ENCODE measurements at regions not wholly inside any gene's neighbourhood (a gene's known extent, or its start where the extent isn't known, plus 50 kb on each side); places are given as distances from the start of the nearest gene placed in this dataset.

GRCh38 chr7:13822678-13823077 lies 166.8 kb downstream of the ETV1 start:
- FAIRE-seq: no peak

GRCh38 chr7:13826752-13827151 lies 162.7 kb downstream of the ETV1 start:
- no peak for FAIRE-seq

GRCh38 chr7:13827716-13828115 lies 161.8 kb downstream of the ETV1 start:
- FAIRE-seq: no peak

DNA sequence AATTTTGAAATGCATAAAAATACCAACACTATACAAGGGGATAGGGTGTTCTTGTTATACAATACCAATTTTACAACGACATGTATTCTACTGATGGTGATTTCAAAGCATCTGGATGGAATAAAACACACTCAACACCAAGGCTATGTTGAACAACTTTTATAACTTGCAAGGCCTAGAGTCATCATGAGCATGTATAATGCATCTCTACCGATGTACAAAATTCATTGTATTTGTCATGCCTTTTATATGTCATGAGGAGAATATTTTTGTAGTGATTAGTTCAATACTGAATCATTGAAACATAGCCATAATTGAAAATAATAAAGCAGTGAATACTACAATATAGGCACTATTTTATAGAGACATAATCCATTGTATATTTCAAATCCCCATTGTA lies 160.2 kb downstream of the ETV1 start:
- FAIRE-seq: no peak

DNA sequence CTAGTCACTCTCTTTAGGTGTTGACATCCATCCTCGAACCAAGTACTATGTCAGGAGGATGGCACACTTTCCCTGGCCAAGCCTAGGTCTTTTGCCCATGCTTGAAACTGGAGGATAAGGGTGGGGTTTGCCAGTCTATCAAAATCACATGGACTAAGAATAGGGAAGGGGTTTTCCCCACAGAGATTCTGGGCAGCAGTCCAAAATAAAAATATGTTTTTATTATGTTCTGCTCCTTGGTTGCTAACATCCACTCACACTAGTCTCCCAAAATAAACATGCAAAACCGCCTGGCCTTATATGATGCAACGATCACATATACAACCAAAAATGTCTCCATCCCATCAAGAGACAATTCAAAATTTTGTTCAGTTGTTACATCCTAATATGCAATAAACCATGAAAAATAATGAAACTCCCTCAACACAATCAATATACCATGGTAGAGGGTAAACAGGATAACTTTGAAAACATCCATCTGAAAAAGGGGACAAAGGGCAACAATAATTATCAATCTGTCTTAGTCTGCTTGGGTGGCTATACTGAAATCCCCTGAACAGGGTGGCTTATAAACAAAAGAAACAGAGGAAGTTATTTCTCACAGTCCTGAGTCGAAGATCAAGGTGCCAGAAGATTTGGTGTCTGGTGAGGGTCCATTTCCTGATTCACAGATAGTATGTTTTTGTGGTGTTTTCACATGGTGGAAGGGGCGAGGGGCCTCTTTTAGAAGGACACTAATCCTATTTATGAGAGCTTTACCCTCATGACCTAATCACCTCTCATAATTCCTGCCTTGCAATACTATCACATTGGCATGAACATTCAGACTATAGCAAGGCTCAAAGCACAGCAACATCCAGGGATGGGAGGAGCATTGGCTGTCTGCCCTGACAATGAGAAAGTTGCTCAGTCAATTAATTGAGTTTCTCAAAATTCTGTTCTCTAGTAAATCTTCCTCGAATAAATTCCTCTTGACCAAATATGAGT lies 159.3 kb downstream of the ETV1 start:
- no peak for FAIRE-seq

GRCh38 chr7:13832346-13832745 lies 157.1 kb downstream of the ETV1 start:
- peak; percentile 25 for FAIRE-seq

DNA sequence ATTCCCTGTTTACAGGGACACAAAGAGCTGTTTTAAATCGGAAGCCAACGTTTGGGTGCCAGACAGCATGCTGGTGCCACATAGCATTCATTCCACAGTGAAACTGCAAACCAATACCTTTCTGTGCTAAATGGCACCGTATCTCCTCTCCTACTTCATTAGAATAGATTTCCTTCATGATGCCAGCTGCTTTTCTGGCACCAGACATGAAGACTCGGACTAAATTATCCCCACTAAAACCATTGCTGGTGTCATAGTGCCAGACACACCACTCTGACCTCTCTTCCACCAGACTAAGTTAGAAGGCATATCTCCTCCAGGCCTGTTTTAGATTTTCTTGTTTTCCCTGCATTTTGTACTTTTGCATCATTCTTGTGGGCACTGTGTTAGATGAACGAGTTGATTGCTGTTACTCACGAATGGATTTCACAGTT lies 155.1 kb downstream of the ETV1 start:
- no peak for FAIRE-seq

DNA sequence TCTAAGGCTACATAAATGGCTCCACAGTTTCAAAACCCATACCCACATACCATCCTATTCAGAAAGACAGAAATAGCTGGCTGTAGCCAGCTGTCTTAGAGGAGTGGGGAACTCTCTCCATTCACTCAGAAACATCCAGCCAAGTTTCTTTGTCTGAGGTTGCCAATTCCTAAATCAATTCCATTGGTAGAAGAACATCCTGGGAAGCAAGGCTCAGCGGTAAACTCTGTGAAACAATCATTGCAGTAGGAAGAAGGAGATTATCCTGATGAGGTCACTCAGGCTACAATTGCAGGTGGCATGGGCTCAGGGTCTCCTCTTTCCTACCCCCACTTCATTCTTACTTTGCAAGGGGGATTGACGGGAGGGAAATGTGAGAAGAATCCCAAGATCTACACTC lies 154.0 kb downstream of the ETV1 start:
- no peak for FAIRE-seq

- FAIRE-seq: no peak
These were observed 150.4 kb downstream of the ETV1 start for GRCh38 chr7:13839063-13839462.

Data from A204.1 (cell line).